ENCODE measurements at regions not wholly inside any gene's neighbourhood (a gene's known extent, or its start where the extent isn't known, plus 50 kb on each side); places are given as distances from the start of the nearest gene placed in this dataset.
"Not testable (repeated sequence)": the region's sequence is repeated elsewhere in the genome, so short reads cannot be mapped to it uniquely, and the experiment has no call there.

DNA sequence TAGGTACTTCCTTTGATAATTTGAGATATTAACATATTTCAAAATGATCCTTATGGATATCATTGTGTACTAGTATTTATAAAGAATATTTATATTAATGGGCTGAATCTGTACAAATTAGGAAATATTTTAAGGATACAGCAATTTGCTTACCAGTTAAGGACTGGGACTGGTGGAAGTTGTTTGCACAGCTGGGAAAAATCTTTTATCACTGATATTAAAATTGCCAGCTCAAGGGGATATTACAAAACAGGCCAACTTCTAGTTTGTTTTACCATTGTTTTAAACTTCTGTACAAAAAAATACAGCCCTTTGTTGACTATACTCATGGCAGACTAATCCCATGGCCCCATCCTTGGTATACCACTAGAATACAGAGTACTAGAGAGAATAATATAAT lies 133.2 kb upstream of the DDHD1 start:
- DNase-seq (ENCODE audit: low spot score) = no peak

DNA sequence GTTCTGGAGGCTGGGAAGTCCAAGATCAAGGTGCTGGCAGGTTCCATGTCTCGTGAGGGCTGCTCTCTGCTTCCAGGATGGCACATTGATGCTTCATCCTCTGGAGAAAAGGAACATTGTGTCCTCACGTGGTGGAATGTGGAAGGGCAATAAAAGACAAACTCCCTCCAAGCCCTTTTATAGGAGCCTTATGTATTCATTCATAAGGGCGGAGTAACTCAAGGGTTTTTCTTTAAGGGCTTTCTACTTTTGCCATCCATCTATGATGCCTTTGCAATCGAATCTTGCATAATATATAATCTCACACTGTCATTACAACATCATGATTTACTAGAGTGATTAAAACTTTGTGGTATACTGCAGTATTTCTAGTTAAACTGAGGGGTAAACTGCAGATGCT lies 132.7 kb upstream of the DDHD1 start:
- DNase-seq (ENCODE audit: low spot score) = no peak

DNA sequence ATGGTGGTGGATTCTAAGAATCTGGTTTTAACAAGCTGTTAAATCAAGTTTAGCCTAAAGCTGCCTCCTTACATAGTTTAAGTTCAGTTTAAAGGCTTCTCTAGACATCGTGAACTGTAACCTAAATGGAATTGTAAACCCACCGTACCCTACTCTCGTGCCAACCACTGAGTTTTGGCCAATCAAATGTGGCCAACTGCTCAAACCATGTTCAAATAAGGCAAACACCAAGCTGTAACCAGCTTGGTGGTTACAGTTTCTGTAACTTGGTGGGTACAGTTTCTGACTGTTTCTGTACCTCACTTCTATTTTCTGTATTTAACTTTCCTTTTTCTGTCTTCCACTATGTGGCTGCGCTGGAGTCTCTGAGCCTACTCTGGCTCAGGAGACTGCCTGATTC lies 131.9 kb upstream of the DDHD1 start:
- no peak for DNase-seq (ENCODE audit: low spot score)

DNA sequence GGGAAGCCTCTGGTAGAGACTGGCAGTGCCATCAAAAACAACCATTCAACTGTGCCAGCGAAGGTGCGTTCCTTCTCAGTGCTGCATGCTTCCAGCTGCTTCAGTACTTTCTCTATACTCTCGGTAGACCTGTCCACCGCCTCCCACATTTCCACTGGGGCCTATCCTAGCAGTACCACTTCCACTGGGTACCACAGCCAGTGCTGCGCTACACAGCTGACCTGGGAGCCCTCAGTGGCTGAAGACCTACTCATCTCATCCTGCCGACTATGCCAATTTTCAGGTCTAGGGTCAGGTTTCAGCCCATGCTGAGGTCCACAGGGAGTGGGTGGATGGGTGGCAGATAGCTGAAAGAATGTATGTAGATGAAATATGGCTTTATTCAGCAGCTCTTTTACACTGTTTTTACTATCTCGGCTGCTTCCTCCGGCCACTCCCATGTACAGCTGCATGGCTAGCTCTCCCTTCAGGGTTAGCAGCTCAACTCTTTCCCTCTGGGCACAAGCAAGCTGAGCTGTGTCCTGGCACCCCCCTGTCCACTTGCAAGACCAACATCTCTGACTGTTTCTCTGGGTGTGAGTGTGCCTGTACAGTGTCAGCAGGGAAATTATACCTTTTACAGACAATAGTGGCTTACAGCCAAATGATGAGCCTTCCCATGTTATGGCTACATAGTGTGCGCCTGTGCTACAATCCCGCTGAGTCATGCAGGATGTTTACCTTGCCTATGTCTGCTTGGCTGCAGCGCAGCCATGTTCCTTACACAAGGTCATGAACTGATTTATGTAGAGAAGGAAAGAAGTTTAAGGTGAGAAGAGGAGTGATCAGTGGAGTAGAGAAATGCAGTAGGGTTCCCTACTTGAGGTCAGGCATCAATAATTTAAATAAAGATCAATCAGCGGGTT lies 125.7 kb upstream of the DDHD1 start:
- no peak for DNase-seq (ENCODE audit: low spot score)

DNA sequence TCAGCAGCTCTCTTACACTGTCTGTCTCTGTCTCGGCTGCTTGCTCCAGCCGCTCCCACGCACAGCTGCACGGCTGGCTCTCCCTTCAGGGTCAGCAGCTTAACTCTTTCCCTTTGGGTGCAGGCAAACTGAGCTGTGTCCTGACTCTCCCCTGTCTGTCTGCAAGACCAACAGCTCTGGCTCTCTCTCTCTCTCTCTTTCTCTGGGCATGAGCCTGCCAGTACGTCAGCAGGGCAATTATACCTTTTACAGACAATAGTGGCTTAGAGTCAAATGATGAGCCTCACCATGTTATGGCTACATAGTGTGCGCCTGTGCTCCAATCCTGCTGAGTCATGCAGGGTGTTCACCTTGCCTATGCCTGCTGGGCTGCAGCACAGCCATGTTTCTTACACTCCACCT lies 120.5 kb upstream of the DDHD1 start:
- no peak for DNase-seq (ENCODE audit: low spot score)

DNA sequence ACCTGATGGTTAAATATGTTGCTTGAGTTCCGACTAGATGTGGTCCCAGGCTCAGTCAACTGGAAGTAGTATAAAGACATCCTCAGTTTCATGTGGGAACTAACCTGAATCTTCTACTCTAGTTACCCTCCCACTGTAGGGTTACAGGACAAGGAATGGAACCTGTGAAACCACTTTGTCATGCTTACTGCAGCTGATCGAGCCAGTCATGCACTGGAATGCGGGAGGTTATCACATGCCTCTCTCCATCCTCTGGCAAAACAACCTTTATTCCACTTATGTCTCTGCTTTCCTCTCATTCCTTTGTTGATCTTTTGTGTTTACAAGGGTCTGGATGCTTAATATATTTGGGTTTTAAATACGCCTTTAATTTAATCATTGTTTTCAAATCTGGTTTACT lies 111.9 kb upstream of the DDHD1 start:
- DNase-seq (ENCODE audit: low spot score) = no peak

DNA sequence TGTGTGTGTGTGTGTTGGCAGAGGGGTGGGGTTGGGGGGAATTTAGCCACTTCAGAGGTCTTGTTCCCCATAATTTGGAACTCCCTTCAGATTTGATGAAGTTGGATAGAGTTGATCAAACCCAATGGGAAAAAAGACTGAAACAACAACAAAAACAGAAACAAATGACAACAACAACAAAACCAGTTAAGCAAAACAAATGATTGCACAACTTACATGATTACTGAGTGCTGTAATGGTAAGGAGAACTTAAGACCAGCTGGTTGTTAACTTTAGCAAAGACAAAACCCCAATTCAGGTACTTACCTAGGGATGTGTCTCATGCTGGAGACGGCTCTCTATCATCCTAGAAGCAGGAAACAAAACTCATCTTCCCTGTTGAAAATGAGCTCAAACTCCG lies 107.8 kb upstream of the DDHD1 start:
- no peak for DNase-seq (ENCODE audit: low spot score)

DNA sequence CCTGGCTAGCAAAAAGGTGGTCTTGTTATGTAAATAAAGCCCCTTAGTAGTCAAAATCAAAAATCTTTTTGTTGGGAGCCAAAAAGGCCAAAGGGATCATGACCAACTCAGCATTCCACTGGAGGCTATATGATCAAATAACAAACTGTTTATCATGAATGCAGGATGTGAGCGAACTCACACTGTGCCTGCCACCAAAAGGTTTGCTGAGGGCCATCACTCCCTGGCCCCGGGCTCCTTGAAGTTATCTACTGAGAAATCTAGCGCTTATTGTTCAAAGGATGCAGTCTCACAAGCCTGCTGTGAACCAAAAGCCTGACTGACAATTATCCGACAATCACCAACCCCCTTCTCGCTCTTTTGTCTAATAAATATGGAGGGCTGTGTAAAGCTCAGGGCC lies 107.2 kb upstream of the DDHD1 start:
- DNase-seq (ENCODE audit: low spot score) = no peak

DNA sequence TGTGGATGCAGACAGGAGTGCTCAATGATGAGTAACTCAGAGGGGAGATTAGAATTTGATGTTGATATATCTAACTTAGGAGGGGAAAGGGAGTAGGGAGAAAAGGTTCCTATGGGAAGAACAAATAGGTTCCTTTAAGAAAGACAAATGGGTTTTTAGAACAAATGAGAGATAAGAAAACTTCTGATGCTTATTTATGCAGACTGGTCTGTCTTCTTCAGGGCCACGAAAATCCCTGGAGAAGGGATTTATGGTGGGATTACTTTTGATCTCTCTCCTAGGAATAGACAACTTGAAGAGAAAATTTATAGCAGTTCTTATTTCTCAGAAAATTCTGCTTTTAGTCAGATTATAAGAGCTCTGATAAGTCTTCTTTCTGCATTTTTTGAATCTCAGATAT lies 99.0 kb upstream of the DDHD1 start:
- DNase-seq (ENCODE audit: low spot score) = no peak

DNA sequence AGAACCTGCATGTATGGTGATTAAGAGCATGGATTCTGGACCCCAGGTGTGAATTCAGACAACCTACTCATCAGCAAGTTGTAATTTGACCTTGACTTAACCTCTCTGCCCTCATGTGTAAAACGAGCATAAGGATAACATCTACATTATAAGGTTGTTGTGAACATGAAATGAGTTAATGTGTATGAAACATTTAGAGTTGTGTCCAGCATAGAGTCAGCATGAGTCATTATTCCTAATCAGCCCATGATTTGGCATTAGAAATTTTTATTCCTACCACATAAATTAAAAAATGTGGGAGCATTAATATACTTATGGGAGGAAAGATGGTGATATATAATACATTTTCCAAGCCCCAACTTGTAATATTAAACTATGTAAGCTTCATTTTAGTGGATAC lies 95.9 kb upstream of the DDHD1 start:
- no peak for DNase-seq (ENCODE audit: low spot score)

DNA sequence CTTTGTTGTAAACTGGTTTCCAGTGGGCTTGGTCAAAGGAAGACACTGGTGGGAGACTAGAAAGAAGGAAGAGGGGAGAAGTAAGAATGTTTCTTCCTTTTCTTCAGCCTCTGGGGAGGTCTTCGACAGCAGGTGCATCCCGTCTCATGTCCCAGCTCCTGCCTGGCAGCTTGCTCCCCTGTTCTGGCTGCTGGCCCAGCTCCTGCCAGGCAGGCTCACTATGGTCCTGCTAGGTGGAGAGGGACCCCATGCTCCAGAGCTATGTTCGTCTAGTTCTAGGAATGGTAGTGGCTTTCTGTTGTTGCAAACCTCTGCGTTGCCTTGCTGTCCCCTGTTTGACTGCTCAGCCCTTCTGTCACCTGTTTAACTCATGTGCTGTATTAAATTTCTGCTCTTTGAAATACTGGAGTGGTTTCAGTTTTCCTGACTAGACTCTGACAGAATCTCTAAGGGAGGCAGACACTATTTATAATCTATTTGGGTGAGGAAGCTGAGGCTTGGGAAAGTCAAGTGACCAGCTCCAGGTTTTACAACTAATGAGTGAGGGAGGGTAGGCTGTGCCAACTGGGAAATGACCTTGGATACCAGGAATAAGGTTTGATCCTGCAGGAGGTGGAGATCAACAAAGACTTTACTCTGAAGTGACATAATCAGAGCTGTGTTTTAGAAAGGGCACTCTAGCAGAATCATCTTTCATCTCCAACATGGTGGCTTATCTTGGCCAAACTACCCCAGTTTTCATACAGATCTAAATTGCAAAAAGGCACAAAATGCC lies 94.7 kb upstream of the DDHD1 start:
- no peak for DNase-seq (ENCODE audit: low spot score)

DNA sequence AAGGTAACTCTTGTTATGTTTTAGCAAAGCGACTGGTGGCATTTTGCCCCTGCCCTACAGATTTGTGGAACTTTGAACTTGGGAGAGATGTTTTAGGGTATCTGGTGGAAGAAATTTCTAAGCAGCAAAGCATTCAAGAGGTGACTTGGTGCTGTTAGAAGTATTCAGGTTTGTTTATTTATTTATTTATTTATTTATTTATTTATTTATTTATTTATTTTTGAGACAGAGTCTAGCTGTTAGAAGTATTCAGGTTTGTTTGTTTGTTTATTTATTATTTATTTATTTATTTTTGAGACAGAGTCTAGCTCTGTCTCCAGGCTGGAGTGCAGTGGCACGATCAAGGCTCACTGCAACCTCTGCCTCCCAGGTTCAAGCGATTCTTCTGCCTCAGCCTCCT lies 89.8 kb upstream of the DDHD1 start:
- not testable (repeated sequence) for DNase-seq (ENCODE audit: low spot score)

DNA sequence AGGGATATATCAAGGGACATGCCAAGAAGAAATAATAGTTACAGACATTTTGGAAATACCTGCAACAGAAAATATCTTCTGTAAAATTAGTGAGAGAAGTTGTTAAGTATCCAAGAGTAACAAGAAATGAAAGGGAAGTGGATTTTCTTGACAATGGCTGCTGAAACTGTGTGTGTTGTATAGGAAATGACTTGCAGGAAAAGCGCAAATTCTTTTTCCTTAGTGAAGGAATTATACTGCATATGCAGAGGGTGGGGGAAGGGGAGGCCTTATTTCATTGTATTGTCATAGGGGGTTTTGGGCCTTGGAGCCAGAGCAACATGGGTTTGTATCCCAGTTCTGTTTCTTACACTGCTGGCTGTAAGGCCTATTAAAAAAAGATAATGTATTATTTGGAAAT lies 84.4 kb upstream of the DDHD1 start:
- DNase-seq (ENCODE audit: low spot score) = no peak

DNA sequence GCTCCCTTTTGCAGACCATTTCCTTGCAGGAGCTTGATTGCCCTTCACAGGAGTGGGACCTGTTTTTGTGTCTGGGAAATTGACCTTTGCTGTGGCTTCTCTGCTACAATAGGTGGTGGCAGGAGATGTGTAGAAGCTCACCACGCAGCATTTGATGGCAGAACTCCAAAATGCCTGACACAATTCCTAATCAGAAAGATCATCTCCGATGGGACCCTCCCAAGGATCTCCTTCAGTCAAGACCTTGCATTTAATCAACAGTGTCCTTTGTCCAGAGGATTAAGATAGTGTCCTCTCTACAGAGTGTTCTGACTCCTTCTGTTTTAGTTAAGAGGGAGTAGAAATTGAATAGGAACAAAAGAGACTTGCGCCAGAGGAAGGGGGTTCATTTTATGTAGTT lies 83.6 kb upstream of the DDHD1 start:
- no peak for DNase-seq (ENCODE audit: low spot score)

DNA sequence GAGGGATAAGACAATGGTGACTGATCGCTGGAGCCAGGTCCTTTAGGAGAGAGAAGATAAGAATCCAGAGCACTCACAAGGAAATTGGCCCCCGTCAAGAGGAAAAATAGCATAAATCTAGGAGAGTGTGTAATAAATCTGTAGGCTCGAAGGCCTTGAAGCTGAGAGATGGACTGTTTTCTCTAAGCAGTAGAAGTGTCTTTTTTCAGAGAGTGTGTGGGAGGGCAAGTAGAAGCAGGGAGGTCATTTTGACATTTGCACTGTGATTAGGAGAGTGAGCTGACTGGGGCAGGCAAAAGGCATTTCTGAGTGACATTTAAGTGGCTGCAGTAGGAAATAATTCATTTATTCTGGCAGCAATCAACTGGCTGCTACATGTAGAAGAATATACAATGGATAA lies 78.0 kb upstream of the DDHD1 start:
- no peak for DNase-seq (ENCODE audit: low spot score)

DNA sequence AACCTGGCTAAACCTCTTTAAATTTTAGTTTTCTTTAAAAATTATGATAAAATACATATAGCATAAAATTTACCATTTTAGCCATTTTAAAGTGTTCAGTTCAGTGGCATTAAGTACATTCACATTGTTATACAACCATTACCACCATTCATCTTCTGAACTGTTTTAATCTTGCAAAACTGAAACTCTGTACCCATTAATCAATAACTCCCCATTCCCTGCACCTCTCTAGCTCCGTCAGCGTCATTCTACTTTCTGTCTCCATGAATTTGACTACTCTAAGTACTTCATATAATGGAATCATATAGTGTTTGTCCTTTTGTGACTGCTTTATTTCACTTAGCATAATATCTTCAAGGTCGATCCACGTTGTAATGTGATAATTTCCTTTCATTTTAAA lies 75.8 kb upstream of the DDHD1 start:
- DNase-seq (ENCODE audit: low spot score) = no peak

DNA sequence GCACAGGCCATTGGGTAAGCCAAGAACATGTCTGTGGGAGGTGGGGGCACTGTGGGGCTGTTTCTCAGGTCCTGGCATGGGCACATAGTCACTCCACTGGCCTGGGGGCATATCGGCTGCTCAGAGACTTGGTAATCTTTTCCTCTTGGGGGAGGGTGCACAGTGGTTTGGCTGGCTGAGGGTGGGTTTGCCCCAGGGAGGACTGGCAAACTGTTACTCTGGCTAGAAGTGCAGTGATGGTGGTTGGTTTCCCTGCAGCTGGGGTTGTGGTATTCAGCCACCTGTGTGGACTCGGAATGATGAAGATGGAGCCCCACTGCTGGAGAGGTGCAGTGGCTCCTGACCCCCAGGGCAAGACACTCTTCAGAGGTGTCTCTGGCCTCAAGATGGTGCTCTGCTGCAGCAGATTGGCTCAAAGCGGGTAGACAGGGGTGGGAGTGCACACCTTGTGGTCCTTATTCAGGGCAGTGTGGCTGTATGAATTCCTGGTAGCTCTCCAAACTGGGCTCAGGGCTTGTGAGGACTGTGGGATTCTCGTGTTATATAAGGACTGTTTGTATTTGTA lies 74.1 kb upstream of the DDHD1 start:
- DNase-seq (ENCODE audit: low spot score) = no peak

DNA sequence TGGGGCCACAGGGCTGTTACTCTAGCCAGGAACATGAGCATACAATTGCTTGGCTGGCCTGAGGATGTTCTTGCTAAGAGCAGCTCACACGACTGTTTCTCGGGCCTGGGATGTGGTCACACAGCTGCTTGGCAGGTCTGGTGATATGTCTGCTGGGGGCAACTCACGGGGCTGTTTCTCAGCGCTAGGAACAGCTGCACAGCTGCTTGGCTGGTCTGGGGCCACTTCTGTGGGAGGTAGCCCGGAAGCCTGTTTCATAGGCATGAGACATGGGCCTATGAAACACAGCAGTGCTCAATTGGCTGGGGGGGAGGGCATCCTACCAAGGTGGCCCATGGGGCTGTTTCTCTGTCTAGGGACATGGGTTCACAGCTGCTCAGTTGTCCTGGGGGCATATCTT lies 73.4 kb upstream of the DDHD1 start:
- no peak for DNase-seq (ENCODE audit: low spot score)

DNA sequence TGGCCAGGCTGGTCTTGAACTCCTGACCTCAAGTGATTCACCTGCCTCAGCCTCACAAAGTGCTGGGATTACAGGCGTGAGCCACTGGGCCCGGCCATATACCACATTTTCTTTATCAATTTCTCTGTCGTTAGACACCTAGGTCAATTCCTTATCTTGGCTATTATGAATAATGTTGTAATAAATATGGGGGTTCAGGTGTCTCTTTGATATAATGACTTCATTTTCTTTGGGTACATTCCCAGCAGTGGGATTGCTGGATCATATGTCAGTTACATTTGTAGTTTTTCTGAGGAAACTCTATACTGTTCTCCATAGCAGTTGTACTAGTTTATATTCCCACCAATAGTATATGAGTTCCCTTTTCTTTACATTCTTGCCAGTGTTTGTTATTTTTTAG lies 67.8 kb upstream of the DDHD1 start:
- DNase-seq (ENCODE audit: low spot score) = no peak

DNA sequence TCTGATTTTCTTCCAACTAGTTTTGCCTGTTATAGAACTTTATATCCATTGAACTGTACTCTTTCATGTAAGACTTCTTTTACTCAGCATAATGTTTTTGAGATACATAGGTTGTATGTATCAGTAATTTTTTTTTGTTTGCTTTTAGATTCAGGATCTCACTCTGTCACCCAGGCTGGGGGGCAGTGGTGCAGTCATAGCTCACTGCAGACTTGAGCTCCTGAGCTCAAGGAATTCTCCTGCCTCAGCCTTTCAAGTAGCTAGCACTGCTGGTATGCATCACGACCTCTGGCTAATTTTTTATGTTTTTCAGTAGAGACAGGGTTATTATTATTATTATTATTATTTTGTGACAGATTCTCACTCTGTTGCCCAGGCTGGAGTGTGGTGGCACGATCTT lies 65.0 kb upstream of the DDHD1 start:
- DNase-seq (ENCODE audit: low spot score) = no peak

DNA sequence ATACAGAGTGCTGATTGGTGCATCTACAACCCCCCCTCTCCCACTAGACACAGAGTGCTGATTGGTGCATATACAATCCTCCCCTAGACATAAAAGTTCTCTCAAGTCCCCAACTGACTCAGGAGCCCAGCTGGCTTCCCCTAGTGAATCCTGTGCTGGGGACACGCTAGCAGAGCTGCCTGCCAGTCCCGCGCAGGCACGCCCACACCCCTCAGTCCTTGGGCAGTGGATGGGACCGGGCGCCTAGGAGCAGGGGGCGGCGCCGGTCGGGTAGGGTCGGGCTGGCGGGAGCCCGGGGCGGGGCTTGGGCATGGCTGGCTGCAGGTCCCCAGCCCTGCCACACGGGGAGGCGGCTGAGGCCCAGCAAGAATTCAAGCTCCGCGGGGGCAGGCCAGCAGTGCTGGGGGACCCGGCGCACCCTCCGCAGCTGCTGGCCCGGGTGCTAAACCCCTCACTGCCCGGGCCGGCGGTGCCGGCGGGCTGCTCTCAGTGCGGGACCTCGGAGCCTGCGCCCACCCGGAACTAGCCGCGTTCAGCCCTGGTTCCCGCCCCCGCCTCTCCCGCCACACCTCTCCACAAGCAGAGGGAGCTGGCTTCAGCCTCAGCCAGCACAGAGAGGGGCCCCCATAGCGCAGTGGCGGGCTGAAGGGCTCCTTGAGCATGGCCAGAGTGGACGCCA lies 64.3 kb upstream of the DDHD1 start:
- DNase-seq (ENCODE audit: low spot score) = peak; percentile 66

DNA sequence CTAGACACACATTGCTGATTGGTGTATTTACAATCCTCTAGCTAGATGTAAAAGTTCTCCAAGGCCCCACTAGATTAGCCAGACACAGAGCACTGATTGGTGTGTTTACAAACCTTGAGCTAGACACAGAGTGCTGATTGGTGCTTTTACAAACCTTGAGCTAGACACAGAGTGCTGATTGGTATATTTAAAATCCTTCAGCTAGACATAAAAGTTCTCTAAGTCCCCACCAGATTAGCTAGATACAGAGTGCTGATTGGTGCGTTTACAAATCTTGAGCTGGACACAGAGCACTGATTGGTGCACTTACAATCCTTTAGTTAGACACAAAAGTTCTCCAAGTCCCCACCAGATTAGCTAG lies 63.8 kb upstream of the DDHD1 start:
- not testable (repeated sequence) for DNase-seq (ENCODE audit: low spot score)

DNA sequence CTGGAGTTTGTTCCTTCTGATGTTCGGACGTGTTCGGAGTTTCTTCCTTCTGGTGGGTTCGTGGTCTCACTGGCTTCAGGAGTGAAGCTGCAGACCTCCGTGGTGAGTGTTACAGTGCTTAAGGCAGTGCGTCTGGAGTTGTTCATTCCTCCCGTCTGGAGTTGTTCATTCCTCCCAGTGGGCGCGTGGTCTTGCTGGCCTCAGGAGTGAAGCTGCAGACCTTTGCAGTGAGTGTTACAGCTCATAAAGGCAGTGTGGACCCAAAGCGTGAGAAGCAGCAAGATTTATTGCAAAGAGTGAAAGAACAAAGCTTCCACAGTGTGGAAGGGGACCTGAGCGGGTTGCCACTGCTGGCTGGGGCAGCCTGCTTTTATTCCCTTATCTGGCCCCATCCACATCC lies 63.4 kb upstream of the DDHD1 start:
- DNase-seq (ENCODE audit: low spot score) = not testable (repeated sequence)

All from RKO (cell line).